ENCODE measurements at regions not wholly inside any gene's neighbourhood (a gene's known extent, or its start where the extent isn't known, plus 50 kb on each side); places are given as distances from the start of the nearest gene placed in this dataset.

GRCh38 chrX:22351966-22352365 is 79.3 kb downstream of the CBLL2 start:
- no peaks in the 10 kb centered on the region for H3K27me3 Mint-ChIP-seq (ENCODE audit: low read depth in 3 of 3)
- intact Hi-C loops (cut with micrococcal nuclease), result no loop called here
- no peaks in the 10 kb centered on the region for H4K20me1 ChIP-seq (ENCODE audit: insufficient read depth, low read length)

GRCh38 chrX:22357621-22358020 is 84.9 kb downstream of the CBLL2 start:
- intact Hi-C loops (cut with micrococcal nuclease), result no loop called here
- no peak overlapping the region for H3K27ac Mint-ChIP-seq

More at GRCh38 chrX:22351966-22352365, 79.3 kb downstream of the CBLL2 start:
- peaks cover 0 to 6% (median 3%) of the 10 kb centered on the region in 7 donors for H3K9me3 Mint-ChIP-seq
- no peaks in the 10 kb centered on the region for H3K36me3 Mint-ChIP-seq
- H3K9me3 ChIP-seq (replicated peaks in 1 of 2; ENCODE audit: control insufficient read depth in 1 of 2, insufficient read depth in 1 of 2, low read length in 2 of 2), result no peaks in the 10 kb centered on the region
- H3K4me1 Mint-ChIP-seq, result no peaks in the 10 kb centered on the region
- H3K27me3 ChIP-seq (ENCODE audit: control insufficient read depth in 2 of 2, insufficient read depth in 2 of 2, low read length in 2 of 2), result no peaks in the 10 kb centered on the region
- H2AFZ ChIP-seq (ENCODE audit: insufficient read depth, low read depth, low read length, poor library complexity, severe bottlenecking), result no peak overlapping the region
- no peaks in the 10 kb centered on the region for H3K79me2 ChIP-seq (ENCODE audit: insufficient read depth, low read length)
- no peaks in the 10 kb centered on the region for H3K4me1 ChIP-seq (ENCODE audit: control insufficient read depth in 1 of 2, insufficient read depth in 2 of 2, low read length in 2 of 2)
- H3K4me2 ChIP-seq (replicated peaks; ENCODE audit: extremely low read depth, low read length, poor library complexity, severe bottlenecking), result no peak overlapping the region
- H3K27ac ChIP-seq (ENCODE audit: low read depth in 1 of 2, low read length in 2 of 2), result no peak overlapping the region
- TF ChIP-seq CTCF (IDR thresholded peaks at IDR 0.05), result no peak
- H3K4me3 Mint-ChIP-seq, result no peak overlapping the region
- 100% methylated on average over 1 of the region's 4 CpGs for WGBS (ENCODE audit: insufficient coverage)
- no peak for DNase-seq
- no peak overlapping the region for H3K4me3 ChIP-seq (replicated peaks in 1 of 3; ENCODE audit: low read depth in 2 of 3, low read length in 3 of 3)
- no peak overlapping the region for H3K27ac Mint-ChIP-seq
- no peak overlapping the region for H3K9ac ChIP-seq (ENCODE audit: insufficient read depth, low read length, poor library complexity, severe bottlenecking)
- no peaks in the 10 kb centered on the region for H3K36me3 ChIP-seq (replicated peaks in 1 of 2; ENCODE audit: control insufficient read depth in 1 of 2, insufficient read depth in 2 of 2, low read length in 2 of 2)

More at GRCh38 chrX:22357621-22358020, 84.9 kb downstream of the CBLL2 start:
- Mint-ChIP-seq H3K4me3 (no peak overlapping the region), H3K4me1 (no peaks in the 10 kb centered on the region), H3K9me3 (peaks cover 0 to 6% (median 1%) of the 10 kb centered on the region in 7 donors), H3K36me3 (no peaks in the 10 kb centered on the region), H3K27me3 (ENCODE audit: low read depth in 3 of 3) (peaks cover 0 to 1% (median 0%) of the 10 kb centered on the region in 3 donors)
- H3K27me3 ChIP-seq (ENCODE audit: control insufficient read depth in 2 of 2, insufficient read depth in 2 of 2, low read length in 2 of 2), result no peaks in the 10 kb centered on the region
- H3K4me3 ChIP-seq (replicated peaks in 1 of 3; ENCODE audit: low read depth in 2 of 3, low read length in 3 of 3), result no peak overlapping the region
- no peak overlapping the region for H2AFZ ChIP-seq (ENCODE audit: insufficient read depth, low read depth, low read length, poor library complexity, severe bottlenecking)
- H3K27ac ChIP-seq (ENCODE audit: low read depth in 1 of 2, low read length in 2 of 2), result no peak overlapping the region
- no peaks in the 10 kb centered on the region for H3K4me1 ChIP-seq (ENCODE audit: control insufficient read depth in 1 of 2, insufficient read depth in 2 of 2, low read length in 2 of 2)
- H3K4me2 ChIP-seq (replicated peaks; ENCODE audit: extremely low read depth, low read length, poor library complexity, severe bottlenecking), result no peak overlapping the region
- H3K9me3 ChIP-seq (replicated peaks in 1 of 2; ENCODE audit: control insufficient read depth in 1 of 2, insufficient read depth in 1 of 2, low read length in 2 of 2), result peaks cover 0 to 3% of the 10 kb centered on the region in 2 donors
- no peak overlapping the region for H3K9ac ChIP-seq (ENCODE audit: insufficient read depth, low read length, poor library complexity, severe bottlenecking)
- no peaks in the 10 kb centered on the region for H4K20me1 ChIP-seq (ENCODE audit: insufficient read depth, low read length)
- no peaks in the 10 kb centered on the region for H3K79me2 ChIP-seq (ENCODE audit: insufficient read depth, low read length)
- H3K36me3 ChIP-seq (replicated peaks in 1 of 2; ENCODE audit: control insufficient read depth in 1 of 2, insufficient read depth in 2 of 2, low read length in 2 of 2), result no peaks in the 10 kb centered on the region
- no CpG with 5 or more reads among the region's 2 CpGs for WGBS (ENCODE audit: insufficient coverage)
- no peak for DNase-seq
- no peak for TF ChIP-seq CTCF (IDR thresholded peaks at IDR 0.05)
